NCI-H1417 treated with DMSO at 0.1 percent for 48 hours (cell line): ENCODE measurements at regions not wholly inside any gene's neighbourhood (a gene's known extent, or its start where the extent isn't known, plus 50 kb on each side); places are given as distances from the start of the nearest gene placed in this dataset.

Source experiments
- DNase-seq: peaks from one replicate; lab custom pipeline; 2025; lab: John Stamatoyannopoulos, UW

DNA sequence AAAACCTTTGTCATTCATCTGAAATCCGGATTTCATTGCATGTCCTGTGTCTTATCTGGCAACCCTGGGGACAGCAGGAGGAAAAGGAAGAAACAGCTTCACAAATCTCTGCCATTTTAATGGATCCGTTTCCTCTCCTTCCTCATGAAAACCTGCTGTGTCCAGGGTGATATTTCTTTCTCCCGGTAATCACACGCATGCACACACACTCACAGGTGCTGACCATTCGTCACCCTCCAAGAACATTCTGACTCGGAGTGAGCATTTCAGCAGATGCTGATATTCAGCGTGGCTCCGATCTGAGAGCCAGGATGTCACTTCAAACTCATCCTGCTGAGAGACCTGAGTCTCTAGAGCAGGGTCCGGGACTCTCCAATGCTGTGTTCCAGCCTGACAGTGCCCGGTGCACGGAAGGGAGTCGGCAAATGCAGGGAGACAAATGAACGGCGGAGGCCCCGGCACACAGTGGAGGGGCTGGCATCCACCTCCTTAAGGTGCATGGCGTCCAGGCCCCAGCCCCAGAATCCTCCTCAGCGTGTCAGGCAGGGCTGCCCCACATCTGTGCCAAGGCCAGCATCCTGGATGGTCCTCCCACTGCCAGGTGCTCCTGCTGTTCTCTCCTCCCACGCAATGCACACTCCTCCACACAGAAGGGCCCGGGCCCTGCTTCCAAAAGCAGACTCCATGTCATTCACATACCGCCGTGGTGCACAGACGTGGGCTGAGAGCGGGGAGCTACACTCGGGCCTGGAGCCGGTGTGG is 70.7 kb downstream of the RBFOX3 start:
- DNase-seq = no peak

- DNase-seq = no peak
These were observed 72.6 kb downstream of the RBFOX3 start for GRCh38 chr17:79538291-79538690.

- DNase-seq = no peak
These were observed 73.2 kb downstream of the RBFOX3 start for GRCh38 chr17:79537686-79538085.

DNA sequence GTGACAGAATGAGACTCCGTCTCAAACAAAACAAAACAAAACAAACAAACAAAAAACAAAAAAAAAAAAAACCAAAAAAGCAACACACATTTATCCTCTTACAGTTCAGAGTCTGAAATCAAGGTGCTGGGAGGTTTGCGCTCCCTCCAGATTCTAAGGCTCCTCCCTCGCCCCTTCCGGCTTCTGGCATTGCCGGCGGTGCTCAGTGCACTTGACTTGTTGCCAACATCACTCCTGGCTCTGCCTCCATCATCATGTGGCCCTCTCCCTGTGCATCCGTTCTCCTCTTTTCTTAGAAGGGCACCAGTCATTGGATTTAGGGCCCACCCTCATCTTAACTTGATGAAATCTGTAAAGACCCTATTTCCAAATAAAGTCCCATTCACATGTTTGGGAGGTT is 73.8 kb downstream of the RBFOX3 start:
- no peak for DNase-seq

GRCh38 chr17:79536212-79536840 is 74.5 kb downstream of the RBFOX3 start:
- no peak for DNase-seq

DNA sequence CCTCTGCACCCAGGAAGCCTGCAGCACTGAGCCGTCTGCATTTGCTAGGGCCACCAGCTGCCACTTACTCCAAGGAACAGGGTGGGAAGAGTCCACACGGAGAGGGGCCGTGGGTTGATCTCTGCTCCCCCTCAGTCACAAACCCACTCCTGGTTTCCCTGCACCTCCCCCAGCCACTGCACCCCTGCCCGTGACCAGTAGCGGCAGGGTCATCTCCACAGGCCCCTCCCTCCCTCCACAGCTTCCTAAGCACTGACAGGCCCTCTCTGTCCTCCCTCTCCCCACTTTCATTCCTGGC is 75.2 kb downstream of the RBFOX3 start:
- no peak for DNase-seq

GRCh38 chr17:79534851-79535727 is 75.8 kb downstream of the RBFOX3 start:
- no peak for DNase-seq

- DNase-seq = no peak
These were observed 76.7 kb downstream of the RBFOX3 start for GRCh38 chr17:79534111-79534510.

DNA sequence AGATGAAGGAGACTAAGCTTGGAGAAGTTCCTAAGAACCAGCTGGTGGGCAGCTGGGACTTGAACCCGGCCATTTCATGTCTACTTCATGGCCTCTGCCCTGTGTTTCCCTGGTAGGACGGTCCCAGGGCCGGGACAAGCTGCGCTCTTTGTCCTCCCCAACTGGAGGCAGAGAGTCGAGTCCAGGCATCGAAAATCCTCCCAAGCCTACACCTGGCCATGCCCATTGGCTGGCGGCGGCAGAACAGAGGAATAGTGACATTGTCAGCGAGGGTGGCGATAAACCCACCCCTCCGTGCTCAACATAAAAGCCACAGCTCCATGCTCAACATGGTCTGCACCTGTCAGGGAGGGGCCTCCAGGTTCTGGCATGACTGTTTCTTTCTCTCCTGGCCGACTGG is 77.7 kb downstream of the RBFOX3 start:
- no peak for DNase-seq

DNA sequence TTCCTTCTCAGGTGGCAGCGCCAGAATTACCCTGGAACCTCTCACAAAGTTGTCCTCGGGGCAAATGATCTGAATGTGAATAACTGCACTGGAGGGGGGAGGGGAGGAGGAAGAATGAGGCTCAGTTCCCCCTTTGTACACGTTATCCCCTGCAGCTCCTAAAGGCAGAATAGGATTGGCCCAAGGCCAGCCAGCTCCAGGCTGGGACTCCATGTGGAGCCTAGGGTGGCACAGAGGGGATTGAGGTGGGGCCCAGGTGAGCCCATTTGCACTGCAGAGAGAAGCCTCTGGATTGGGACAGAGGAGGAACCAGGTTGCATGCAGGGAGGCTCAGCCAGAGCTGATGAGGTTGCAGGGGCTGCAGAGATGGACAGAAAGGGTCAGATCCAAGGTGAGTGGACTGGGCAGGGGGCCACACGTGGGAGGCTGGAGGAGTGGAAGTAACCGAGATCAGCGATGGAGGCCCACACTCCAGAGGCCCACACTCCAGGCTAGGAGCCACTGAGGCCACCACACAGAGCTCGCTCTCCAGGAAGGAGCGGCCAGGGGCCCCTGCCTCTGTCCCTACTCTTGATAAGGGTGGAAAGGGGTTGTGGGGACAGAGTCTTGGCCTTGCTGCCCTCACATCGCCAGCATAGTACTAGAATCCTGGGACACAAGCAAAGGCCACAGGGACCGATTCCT is 78.6 kb downstream of the RBFOX3 start:
- DNase-seq = no peak

GRCh38 chr17:79531191-79532095 is 79.4 kb downstream of the RBFOX3 start:
- no peak for DNase-seq

GRCh38 chr17:79530361-79531105 is 80.3 kb downstream of the RBFOX3 start:
- DNase-seq = no peak

DNA sequence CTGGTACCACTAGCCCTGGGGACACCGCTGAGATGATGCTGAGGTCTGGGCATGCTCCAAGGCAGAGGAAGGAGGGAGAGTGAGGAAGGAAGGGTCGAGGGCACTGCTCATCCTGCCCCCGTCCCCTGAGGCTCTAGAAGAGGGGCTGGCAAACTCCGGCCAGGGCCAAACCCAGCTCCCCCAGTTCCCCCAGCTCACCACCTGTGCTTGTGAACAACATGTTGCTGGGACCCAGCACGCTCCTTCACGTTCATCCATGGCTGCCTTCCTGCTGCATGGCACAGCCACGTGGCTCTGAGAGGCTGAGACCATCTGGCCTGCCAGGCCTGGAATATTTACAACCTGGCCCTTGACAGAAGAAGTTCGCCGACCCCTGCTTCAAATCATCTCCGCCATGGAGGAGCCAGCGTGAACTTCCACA is 81.2 kb downstream of the RBFOX3 start:
- DNase-seq = no peak

DNA sequence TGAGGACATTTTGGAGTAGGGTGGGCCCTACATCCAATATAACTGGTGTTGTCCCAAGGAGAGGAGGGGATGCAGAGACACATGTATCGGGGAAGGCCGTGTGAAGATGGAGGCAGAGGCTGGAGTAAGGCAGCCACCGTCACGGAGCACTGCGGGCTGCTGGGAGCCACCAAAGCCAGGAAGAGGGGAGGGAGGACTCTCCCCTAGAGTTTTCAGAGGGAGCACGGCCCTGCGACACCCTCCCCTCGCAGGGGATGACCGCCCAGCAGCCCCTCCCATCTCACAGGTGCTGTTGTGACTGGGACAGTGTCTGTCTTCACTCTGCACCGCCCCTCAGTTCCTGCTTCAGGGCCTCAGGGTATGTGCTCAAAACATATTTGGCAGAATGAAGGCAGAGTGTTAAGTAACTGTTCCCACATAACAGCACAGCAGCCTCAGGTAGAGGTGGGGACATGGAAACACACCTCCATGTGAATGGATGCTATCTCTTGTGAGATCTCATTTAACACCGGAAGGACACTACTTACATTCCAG is 82.2 kb downstream of the RBFOX3 start:
- no peak for DNase-seq

GRCh38 chr17:79527306-79527705 is 83.5 kb downstream of the RBFOX3 start:
- no peak for DNase-seq

DNA sequence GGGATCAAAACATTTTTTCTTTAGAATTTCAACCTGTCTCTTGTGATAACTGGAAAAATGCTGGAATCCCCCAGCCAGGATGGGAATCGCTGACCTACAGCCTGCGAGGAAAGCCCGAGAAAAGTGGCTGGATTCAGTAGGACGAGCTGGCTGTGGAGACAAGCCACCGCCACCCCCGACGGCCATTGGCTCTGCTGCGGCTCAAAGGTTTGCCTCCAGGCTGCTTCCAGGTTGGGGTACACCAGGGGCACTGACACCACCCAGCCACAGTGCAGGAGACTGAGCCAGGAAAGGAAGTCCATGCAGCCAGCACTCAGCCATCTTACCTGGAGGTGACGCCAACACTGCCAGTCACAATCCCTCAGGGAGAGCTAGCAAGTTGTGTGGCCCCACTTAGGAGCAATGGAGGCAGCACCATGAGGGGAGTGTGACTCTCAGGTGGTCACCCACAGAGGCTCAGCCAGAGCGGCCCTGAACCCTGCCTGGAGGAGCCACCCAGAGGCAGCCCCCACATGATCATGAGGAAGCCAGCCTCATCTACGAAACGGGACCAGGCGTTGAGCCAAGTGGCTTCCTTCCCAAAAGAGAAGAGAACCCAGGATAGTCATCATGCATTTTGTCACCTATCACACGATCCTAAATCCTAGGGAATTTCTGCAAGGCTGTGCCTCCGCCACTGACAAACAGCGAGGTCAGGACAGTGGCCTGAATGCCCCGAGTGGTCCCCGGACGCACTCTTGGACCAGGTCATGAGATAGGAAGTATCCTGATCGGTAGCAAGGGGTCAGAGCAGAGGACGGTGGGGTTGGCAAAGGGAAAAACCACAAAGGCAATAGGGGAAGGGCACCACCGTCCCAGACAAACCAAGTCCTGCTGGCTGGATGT is 84.8 kb downstream of the RBFOX3 start:
- DNase-seq = no peak

GRCh38 chr17:79524213-79525187 is 86.4 kb downstream of the RBFOX3 start:
- no peak for DNase-seq

GRCh38 chr17:79522414-79522813 is 88.4 kb downstream of the RBFOX3 start:
- DNase-seq = no peak
